ENCODE measurements at regions not wholly inside any gene's neighbourhood (a gene's known extent, or its start where the extent isn't known, plus 50 kb on each side); places are given as distances from the start of the nearest gene placed in this dataset.
A peak's percentile ranks its signal among the peaks of the same experiment; 100 is the strongest.
"Not testable (repeated sequence)": the region's sequence is repeated elsewhere in the genome, so short reads cannot be mapped to it uniquely, and the experiment has no call there.

- no peak overlapping the region for H3K9ac ChIP-seq (ENCODE audit: insufficient read length)
- no peak for DNase-seq (ENCODE audit: low read depth, low spot score)
- H3K36me3 ChIP-seq (ENCODE audit: insufficient read depth, low read length), result no peaks in the 10 kb centered on the region
- TF ChIP-seq POLR2AphosphoS5 (IDR thresholded peaks at IDR 0.05; ENCODE audit: borderline replicate concordance, low read depth, low read length) (no peak), EZH2 (IDR thresholded peaks at IDR 0.05) (no peak), FOXP2 (optimal IDR thresholded peaks at IDR 0.05; ENCODE audit: control extremely low read depth, extremely low read length, insufficient read depth) (no peak)
- no peaks in the 10 kb centered on the region for H3K9me3 ChIP-seq (ENCODE audit: low read depth, low read length)
- H3K4me3 ChIP-seq, result no peak overlapping the region
- no peak overlapping the region for H3K27ac ChIP-seq
Measured at GRCh38 chr6:112665815-112666214, 318.7 kb downstream of the RFPL4B start.

DNA sequence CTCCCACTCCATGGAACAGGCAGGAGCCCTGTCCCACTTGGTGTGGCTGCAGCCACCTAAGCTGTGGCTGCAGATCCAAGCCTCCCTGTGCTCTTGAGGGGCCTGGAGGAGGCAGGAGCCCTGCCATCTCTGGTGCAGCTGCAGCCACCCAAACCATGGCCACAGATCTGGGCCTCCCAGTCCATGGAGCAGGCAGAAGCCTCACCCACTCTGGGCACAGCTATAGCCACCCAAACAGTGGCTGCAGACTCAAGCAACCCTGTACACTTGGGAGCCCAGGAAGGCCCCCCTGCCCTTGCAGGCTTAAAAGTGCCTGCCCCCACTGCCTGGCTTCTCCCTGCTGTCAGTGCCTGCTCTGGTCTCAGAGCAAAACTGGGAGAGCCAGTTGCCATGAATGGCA lies 320.3 kb downstream of the RFPL4B start:
- Histone ChIP-seq H3K36me3 (ENCODE audit: insufficient read depth, low read length) (no peaks in the 10 kb centered on the region), H3K4me3 (no peak overlapping the region), H3K9me3 (ENCODE audit: low read depth, low read length) (no peaks in the 10 kb centered on the region), H3K9ac (ENCODE audit: insufficient read length) (no peak overlapping the region), H3K27ac (no peak overlapping the region)
- no peak for DNase-seq (ENCODE audit: low read depth, low spot score)
- no peak for TF ChIP-seq EZH2 (IDR thresholded peaks at IDR 0.05)
- no peak for TF ChIP-seq FOXP2 (optimal IDR thresholded peaks at IDR 0.05; ENCODE audit: control extremely low read depth, extremely low read length, insufficient read depth)
- TF ChIP-seq POLR2AphosphoS5 (IDR thresholded peaks at IDR 0.05; ENCODE audit: borderline replicate concordance, low read depth, low read length), result no peak

DNA sequence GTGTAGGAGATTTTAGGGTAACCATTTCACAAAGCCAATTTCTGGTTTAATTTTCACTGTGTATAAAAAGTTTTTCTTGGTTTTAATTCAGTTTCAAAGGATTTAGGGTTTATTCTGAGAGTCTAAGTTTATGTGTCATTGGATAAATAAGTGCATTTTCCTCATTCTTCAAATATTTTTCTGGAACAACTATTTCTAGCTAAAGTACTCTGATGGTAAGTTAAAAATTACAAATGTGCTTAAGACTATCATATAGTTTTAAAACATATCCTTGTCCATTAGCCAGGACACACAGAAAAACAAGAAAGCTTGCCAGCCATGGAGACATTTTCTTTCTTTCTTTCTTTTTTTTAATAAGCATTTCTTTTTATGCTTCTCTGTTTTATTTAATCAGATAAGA lies 333.0 kb downstream of the RFPL4B start:
- Histone ChIP-seq H3K9ac (ENCODE audit: insufficient read length) (no peak overlapping the region), H3K4me3 (no peak overlapping the region), H3K9me3 (ENCODE audit: low read depth, low read length) (no peaks in the 10 kb centered on the region), H3K36me3 (ENCODE audit: insufficient read depth, low read length) (no peaks in the 10 kb centered on the region), H3K27ac (no peak overlapping the region)
- TF ChIP-seq POLR2AphosphoS5 (IDR thresholded peaks at IDR 0.05; ENCODE audit: borderline replicate concordance, low read depth, low read length) (no peak), FOXP2 (optimal IDR thresholded peaks at IDR 0.05; ENCODE audit: control extremely low read depth, extremely low read length, insufficient read depth) (no peak), EZH2 (IDR thresholded peaks at IDR 0.05) (no peak)
- no peak for DNase-seq (ENCODE audit: low read depth, low spot score)

DNA sequence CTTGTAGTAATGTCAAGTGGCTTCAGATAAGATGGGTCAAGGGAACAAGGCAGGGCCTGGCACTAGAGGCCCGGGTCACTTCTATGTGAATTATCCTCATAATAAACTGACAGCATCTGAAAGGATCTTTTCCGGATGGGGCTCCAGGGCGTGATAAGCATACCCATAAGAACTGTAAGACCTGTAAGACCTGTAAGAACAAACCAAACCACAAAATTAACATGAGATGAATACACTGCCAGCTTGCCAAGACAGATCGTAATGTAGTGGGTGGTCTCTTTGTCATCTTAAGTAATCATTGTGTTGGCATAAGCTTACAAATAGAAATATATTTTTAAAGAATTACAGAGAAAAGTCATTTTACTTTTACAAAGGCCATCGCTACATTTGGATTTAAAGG lies 334.9 kb downstream of the RFPL4B start:
- Histone ChIP-seq H3K36me3 (ENCODE audit: insufficient read depth, low read length) (no peaks in the 10 kb centered on the region), H3K9me3 (ENCODE audit: low read depth, low read length) (no peaks in the 10 kb centered on the region), H3K4me3 (no peak overlapping the region), H3K9ac (ENCODE audit: insufficient read length) (no peak overlapping the region), H3K27ac (no peak overlapping the region)
- TF ChIP-seq POLR2AphosphoS5 (IDR thresholded peaks at IDR 0.05; ENCODE audit: borderline replicate concordance, low read depth, low read length), result no peak
- no peak for TF ChIP-seq EZH2 (IDR thresholded peaks at IDR 0.05)
- no peak for TF ChIP-seq FOXP2 (optimal IDR thresholded peaks at IDR 0.05; ENCODE audit: control extremely low read depth, extremely low read length, insufficient read depth)
- no peak for DNase-seq (ENCODE audit: low read depth, low spot score)

DNA sequence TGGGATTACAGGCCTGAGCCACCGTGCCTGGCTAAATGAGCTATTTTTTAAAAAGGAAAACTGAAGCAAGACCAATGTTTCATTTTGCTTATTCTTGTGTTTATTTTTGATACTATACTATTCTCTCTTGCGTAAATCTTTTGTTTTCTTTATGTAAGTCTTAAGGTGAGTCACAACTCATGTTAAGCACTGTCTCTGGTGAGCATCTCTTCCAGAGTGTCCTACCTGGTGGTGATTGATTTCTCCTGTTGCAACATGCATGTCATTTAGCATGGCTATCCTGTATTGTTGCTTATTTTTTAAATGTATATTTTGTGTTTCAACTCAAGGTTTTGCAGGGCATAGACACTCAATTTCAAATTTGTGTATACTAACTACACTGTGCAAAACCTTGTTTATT lies 336.0 kb downstream of the RFPL4B start:
- TF ChIP-seq FOXP2 (optimal IDR thresholded peaks at IDR 0.05; ENCODE audit: control extremely low read depth, extremely low read length, insufficient read depth), result no peak
- TF ChIP-seq EZH2 (IDR thresholded peaks at IDR 0.05), result no peak
- TF ChIP-seq POLR2AphosphoS5 (IDR thresholded peaks at IDR 0.05; ENCODE audit: borderline replicate concordance, low read depth, low read length), result no peak
- no peaks in the 10 kb centered on the region for H3K36me3 ChIP-seq (ENCODE audit: insufficient read depth, low read length)
- DNase-seq (ENCODE audit: low read depth, low spot score), result no peak
- no peaks in the 10 kb centered on the region for H3K9me3 ChIP-seq (ENCODE audit: low read depth, low read length)
- no peak overlapping the region for H3K4me3 ChIP-seq
- no peak overlapping the region for H3K9ac ChIP-seq (ENCODE audit: insufficient read length)
- H3K27ac ChIP-seq, result no peak overlapping the region

- H3K4me3 ChIP-seq, result peak overlapping the region; percentile 57
Measured at GRCh38 chr6:112683926-112684325, 336.8 kb downstream of the RFPL4B start.

DNA sequence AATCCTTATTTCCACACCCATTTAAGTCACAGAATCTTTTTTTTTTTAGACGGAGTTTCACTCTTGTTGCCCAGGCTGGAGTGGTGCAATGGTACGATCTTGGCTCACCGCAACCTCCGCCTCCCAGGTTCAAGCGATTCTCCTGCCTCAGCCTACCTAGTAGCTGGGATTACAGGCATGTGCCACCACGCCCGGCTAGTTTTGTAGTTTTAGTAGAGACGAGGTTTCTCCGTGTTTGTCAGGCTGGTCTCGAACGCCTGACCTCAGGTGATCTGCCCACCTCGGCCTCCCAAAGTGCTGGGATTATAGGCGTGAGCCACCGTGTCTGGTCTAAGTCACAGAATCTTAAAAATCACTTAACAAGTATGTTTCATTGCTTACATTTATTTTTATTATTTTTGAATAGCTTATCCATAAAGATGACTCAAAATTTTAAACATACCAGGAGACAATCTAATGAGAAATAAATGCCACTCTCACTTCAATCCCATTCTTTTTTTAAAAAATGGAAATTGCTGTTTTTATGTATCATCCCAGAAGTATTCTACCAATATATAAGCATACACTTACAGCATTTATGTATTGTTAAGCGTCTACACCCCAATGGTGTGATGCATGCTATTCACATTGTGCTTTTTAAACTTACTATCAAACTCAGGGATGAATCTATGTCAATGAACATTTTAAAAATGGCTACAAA lies 338.5 kb downstream of the RFPL4B start:
- not testable (repeated sequence) for H3K9ac ChIP-seq (ENCODE audit: insufficient read length); H3K27ac ChIP-seq; H3K4me3 ChIP-seq; H3K9me3 ChIP-seq (ENCODE audit: low read depth, low read length); DNase-seq (ENCODE audit: low read depth, low spot score); H3K36me3 ChIP-seq (ENCODE audit: insufficient read depth, low read length)

More at GRCh38 chr6:112683926-112684325, 336.8 kb downstream of the RFPL4B start:
- peak overlapping the region; percentile 83 for H3K27ac ChIP-seq
- no peak for TF ChIP-seq POLR2AphosphoS5 (IDR thresholded peaks at IDR 0.05; ENCODE audit: borderline replicate concordance, low read depth, low read length)
- TF ChIP-seq FOXP2 (optimal IDR thresholded peaks at IDR 0.05; ENCODE audit: control extremely low read depth, extremely low read length, insufficient read depth), result no peak
- TF ChIP-seq EZH2 (IDR thresholded peaks at IDR 0.05), result no peak
- H3K9me3 ChIP-seq (ENCODE audit: low read depth, low read length), result no peaks in the 10 kb centered on the region
- peak overlapping the region; percentile 70 for H3K9ac ChIP-seq (ENCODE audit: insufficient read length)
- H3K36me3 ChIP-seq (ENCODE audit: insufficient read depth, low read length), result no peaks in the 10 kb centered on the region
- DNase-seq (ENCODE audit: low read depth, low spot score), result peak; percentile 70

DNA sequence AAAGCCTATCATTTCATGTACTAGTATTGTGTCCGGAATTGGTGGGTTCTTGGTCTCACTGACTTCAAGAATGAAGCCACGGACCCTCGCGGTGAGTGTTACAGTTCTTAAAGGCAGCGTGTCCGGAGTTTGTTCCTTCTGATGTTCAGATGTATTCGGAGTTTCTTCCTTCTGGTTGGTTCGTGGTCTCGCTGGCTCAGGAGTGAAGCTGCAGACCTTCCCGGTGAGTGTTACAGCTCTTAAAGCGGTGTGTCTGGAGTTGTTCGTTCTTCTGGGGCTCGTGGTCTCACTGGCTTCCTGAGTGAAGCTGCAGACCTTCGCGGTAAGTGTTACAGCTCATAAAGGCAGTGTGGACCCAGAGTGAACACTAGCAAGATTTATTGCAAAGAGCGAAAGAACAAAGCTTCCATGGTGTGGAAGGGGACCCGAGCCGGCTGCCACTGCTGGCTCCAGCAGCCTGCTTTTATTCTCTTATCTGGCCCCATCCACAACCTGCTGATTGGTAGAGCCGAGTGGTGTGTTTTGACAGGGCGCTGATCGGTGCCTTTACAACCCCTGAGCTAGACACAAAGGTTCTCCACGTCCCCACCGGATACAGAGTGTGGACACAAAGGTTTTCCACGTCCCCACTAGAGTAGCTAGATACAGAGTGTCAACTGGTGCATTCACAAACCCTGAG lies 341.5 kb downstream of the RFPL4B start:
- not testable (repeated sequence) for H3K36me3 ChIP-seq (ENCODE audit: insufficient read depth, low read length); DNase-seq (ENCODE audit: low read depth, low spot score); H3K9me3 ChIP-seq (ENCODE audit: low read depth, low read length); H3K4me3 ChIP-seq; H3K9ac ChIP-seq (ENCODE audit: insufficient read length); H3K27ac ChIP-seq

- H3K4me3 ChIP-seq, result not testable (repeated sequence)
Measured at GRCh38 chr6:112689183-112689858, 342.2 kb downstream of the RFPL4B start.

More at GRCh38 chr6:112689183-112689858, 342.2 kb downstream of the RFPL4B start:
- DNase-seq (ENCODE audit: low read depth, low spot score); H3K9ac ChIP-seq (ENCODE audit: insufficient read length); H3K27ac ChIP-seq; H3K36me3 ChIP-seq (ENCODE audit: insufficient read depth, low read length); H3K9me3 ChIP-seq (ENCODE audit: low read depth, low read length): not testable (repeated sequence)

All from SK-N-MC (cell line).